WTC11 (cell line): ENCODE measurements at regions not wholly inside any gene's neighbourhood (a gene's known extent, or its start where the extent isn't known, plus 50 kb on each side); places are given as distances from the start of the nearest gene placed in this dataset.

Source experiments
- CREM ChIP-seq: sonication (generic); formaldehyde crosslinking; IDR thresholded peaks from 2 replicates; pipeline ENCODE4 v1.8.1; 2022; ENCODE audit warnings: mild to moderate bottlenecking, missing genetic modification reagents, moderate library complexity
- ESRRA ChIP-seq: sonication (generic); formaldehyde crosslinking; IDR thresholded peaks from 2 replicates; pipeline ENCODE4 v1.8.1; 2022; ENCODE audit warnings: mild to moderate bottlenecking, missing genetic modification reagents, borderline replicate concordance
- GABPB1 ChIP-seq: sonication (generic); formaldehyde crosslinking; IDR thresholded peaks from 2 replicates; pipeline ENCODE4 v1.8.1; 2023; ENCODE audit warnings: mild to moderate bottlenecking, missing genetic modification reagents
- MLX ChIP-seq: sonication (generic); formaldehyde crosslinking; IDR thresholded peaks from 2 replicates; pipeline ENCODE4 v1.8.1; 2023; ENCODE audit warnings: mild to moderate bottlenecking, missing genetic modification reagents, moderate library complexity
- SOX15 ChIP-seq: fragments of 250-450 bp; sonication (Bioruptor Pico); IDR thresholded peaks from 2 replicates; pipeline ENCODE4 v1.9.0; 2021; ENCODE audit warnings: mild to moderate bottlenecking
- SP1 ChIP-seq: sonication (generic); formaldehyde crosslinking; conservative IDR thresholded peaks from 2 replicates; pipeline ENCODE4 v1.8.1; 2022; ENCODE audit warnings: missing genetic modification reagents
- TF ChIP-seq, protein P1 (sequence below): sonication (generic); formaldehyde crosslinking; IDR thresholded peaks from 2 replicates; pipeline ENCODE4 v1.8.1; 2023; ENCODE audit warnings: mild to moderate bottlenecking, missing genetic modification reagents, borderline replicate concordance
- TF ChIP-seq, protein P2 (sequence below): fragments of 200-600 bp; IDR thresholded peaks from 2 replicates; pipeline ENCODE4 v1.8.0; 2022; ENCODE audit warnings: antibody characterized with exemption
- TF ChIP-seq, protein P3 (sequence below): sonication (generic); formaldehyde crosslinking; IDR thresholded peaks from 2 replicates; pipeline ENCODE4 v1.8.0; 2022; ENCODE audit warnings: mild to moderate bottlenecking, missing genetic modification reagents

GRCh38 chr11:22432291-22433093 lies 94.3 kb downstream of the SLC17A6 start:
- TF ChIP-seq, protein P1, sequence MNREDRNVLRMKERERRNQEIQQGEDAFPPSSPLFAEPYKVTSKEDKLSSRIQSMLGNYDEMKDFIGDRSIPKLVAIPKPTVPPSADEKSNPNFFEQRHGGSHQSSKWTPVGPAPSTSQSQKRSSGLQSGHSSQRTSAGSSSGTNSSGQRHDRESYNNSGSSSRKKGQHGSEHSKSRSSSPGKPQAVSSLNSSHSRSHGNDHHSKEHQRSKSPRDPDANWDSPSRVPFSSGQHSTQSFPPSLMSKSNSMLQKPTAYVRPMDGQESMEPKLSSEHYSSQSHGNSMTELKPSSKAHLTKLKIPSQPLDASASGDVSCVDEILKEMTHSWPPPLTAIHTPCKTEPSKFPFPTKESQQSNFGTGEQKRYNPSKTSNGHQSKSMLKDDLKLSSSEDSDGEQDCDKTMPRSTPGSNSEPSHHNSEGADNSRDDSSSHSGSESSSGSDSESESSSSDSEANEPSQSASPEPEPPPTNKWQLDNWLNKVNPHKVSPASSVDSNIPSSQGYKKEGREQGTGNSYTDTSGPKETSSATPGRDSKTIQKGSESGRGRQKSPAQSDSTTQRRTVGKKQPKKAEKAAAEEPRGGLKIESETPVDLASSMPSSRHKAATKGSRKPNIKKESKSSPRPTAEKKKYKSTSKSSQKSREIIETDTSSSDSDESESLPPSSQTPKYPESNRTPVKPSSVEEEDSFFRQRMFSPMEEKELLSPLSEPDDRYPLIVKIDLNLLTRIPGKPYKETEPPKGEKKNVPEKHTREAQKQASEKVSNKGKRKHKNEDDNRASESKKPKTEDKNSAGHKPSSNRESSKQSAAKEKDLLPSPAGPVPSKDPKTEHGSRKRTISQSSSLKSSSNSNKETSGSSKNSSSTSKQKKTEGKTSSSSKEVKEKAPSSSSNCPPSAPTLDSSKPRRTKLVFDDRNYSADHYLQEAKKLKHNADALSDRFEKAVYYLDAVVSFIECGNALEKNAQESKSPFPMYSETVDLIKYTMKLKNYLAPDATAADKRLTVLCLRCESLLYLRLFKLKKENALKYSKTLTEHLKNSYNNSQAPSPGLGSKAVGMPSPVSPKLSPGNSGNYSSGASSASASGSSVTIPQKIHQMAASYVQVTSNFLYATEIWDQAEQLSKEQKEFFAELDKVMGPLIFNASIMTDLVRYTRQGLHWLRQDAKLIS (CRISPR knock-in tag): no peak
- TF ChIP-seq, protein P2, sequence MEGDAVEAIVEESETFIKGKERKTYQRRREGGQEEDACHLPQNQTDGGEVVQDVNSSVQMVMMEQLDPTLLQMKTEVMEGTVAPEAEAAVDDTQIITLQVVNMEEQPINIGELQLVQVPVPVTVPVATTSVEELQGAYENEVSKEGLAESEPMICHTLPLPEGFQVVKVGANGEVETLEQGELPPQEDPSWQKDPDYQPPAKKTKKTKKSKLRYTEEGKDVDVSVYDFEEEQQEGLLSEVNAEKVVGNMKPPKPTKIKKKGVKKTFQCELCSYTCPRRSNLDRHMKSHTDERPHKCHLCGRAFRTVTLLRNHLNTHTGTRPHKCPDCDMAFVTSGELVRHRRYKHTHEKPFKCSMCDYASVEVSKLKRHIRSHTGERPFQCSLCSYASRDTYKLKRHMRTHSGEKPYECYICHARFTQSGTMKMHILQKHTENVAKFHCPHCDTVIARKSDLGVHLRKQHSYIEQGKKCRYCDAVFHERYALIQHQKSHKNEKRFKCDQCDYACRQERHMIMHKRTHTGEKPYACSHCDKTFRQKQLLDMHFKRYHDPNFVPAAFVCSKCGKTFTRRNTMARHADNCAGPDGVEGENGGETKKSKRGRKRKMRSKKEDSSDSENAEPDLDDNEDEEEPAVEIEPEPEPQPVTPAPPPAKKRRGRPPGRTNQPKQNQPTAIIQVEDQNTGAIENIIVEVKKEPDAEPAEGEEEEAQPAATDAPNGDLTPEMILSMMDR: no peak
- TF ChIP-seq, protein P3, sequence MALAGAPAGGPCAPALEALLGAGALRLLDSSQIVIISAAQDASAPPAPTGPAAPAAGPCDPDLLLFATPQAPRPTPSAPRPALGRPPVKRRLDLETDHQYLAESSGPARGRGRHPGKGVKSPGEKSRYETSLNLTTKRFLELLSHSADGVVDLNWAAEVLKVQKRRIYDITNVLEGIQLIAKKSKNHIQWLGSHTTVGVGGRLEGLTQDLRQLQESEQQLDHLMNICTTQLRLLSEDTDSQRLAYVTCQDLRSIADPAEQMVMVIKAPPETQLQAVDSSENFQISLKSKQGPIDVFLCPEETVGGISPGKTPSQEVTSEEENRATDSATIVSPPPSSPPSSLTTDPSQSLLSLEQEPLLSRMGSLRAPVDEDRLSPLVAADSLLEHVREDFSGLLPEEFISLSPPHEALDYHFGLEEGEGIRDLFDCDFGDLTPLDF (CRISPR knock-in tag): no peak
- no peak for TF ChIP-seq SOX15
- no peak for TF ChIP-seq GABPB1
- TF ChIP-seq MLX: no peak
- TF ChIP-seq CREM: no peak
- no peak for TF ChIP-seq ESRRA (CRISPR knock-in tag)
- TF ChIP-seq SP1 (CRISPR knock-in tag): no peak; the same call in 1 of the 2 replicates
